GM12874 (cell line): ENCODE measurements at regions not wholly inside any gene's neighbourhood (a gene's known extent, or its start where the extent isn't known, plus 50 kb on each side); places are given as distances from the start of the nearest gene placed in this dataset.

Experiments
- CTCF ChIP-seq: IDR thresholded peaks from 2 replicates; pipeline ENCODE4 v1.5.1; 2011; ENCODE audit warnings: low read depth, mild to moderate bottlenecking, control low read depth, low read length, moderate library complexity; ENCODE audit not compliant: insufficient read depth

DNA sequence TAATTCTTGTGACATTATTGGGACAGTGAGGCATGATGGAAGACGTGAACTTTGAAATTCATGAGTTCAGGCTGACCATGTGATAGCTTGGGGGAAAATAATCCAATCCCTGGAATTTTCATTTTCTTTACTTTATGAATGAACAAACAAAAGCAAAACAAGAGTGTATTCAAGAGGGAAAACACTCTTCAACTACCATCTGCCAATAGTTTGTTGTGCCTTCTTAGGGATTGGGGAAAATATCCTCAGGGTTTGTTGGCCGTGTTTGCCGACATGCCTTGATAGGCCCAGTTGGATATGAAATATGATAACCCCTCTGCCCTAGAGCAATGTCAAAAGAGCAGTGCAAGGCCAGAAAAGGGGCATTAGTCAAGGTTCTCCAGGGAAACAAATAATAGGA, 80.8 kb upstream of the CLNK start:
- no peak for TF ChIP-seq CTCF

GRCh38 chr4:10762561-10762960, 78.0 kb upstream of the CLNK start:
- TF ChIP-seq CTCF, result no peak

- TF ChIP-seq CTCF, result no peak
Observed at GRCh38 chr4:10761903-10762302, 77.3 kb upstream of the CLNK start.

- TF ChIP-seq CTCF, result no peak
Observed at GRCh38 chr4:10760086-10760485, 75.5 kb upstream of the CLNK start.

GRCh38 chr4:10758906-10759305, 74.3 kb upstream of the CLNK start:
- TF ChIP-seq CTCF, result no peak

- no peak for TF ChIP-seq CTCF
Observed at GRCh38 chr4:10753856-10754402, 69.4 kb upstream of the CLNK start.

DNA sequence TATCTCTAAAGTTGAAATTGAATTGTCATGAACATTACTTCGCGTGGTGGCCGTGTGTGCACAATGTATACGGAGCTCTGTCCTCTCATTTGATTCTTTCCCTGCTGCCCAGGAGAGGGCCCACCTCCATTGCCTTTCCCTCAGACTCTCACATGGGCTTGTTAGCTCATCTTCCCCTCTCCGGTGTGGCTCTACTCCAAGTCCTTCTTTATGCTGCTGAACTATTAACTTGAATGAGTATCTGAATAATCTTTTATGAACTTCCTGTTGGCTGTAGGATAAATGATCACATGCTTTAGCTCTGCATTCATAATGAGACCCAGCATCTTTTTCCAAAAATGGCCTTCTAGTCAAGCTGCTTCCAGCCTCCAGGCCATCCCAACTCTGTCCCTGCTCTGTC, 68.8 kb upstream of the CLNK start:
- no peak for TF ChIP-seq CTCF
